ENCODE measurements at regions not wholly inside any gene's neighbourhood (a gene's known extent, or its start where the extent isn't known, plus 50 kb on each side); places are given as distances from the start of the nearest gene placed in this dataset.

DNA sequence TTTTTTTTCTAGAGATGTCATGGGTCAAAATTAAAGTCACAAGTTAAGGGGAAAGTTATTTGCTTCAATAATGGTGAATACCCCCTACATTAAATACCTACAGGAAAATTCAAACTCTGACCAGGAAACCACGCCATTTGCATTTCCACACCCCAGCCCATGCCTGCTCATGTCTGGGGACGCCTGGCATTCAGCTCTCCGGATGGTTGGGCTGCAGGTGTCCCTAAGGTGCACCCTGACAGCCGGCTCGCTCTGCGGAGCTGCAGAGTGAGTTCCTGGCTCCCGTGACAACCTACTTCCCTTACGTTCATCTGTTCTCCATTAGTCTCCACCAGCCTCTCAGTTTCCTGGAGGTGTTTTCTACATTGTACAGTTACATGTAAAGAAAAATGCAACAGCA, 122.7 kb upstream of the RIOK3 start:
- no peaks in the 10 kb centered on the region for H3K36me3 ChIP-seq
- H3K4me3 ChIP-seq = peak overlapping the region; percentile 30
- peak; percentile 67 for ATAC-seq
- intact Hi-C loops (cut with DNase I) = no loop called here
- H3K9me3 ChIP-seq = no peaks in the 10 kb centered on the region
- peaks cover 3% of the 10 kb centered on the region for H3K4me1 ChIP-seq
- H3K27ac ChIP-seq = peak overlapping the region; percentile 67
- H3K27me3 ChIP-seq = no peaks in the 10 kb centered on the region
- TF ChIP-seq, protein P1, sequence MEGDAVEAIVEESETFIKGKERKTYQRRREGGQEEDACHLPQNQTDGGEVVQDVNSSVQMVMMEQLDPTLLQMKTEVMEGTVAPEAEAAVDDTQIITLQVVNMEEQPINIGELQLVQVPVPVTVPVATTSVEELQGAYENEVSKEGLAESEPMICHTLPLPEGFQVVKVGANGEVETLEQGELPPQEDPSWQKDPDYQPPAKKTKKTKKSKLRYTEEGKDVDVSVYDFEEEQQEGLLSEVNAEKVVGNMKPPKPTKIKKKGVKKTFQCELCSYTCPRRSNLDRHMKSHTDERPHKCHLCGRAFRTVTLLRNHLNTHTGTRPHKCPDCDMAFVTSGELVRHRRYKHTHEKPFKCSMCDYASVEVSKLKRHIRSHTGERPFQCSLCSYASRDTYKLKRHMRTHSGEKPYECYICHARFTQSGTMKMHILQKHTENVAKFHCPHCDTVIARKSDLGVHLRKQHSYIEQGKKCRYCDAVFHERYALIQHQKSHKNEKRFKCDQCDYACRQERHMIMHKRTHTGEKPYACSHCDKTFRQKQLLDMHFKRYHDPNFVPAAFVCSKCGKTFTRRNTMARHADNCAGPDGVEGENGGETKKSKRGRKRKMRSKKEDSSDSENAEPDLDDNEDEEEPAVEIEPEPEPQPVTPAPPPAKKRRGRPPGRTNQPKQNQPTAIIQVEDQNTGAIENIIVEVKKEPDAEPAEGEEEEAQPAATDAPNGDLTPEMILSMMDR (IDR thresholded peaks at IDR 0.05) = no peak
- peak; percentile 71 for DNase-seq

DNA sequence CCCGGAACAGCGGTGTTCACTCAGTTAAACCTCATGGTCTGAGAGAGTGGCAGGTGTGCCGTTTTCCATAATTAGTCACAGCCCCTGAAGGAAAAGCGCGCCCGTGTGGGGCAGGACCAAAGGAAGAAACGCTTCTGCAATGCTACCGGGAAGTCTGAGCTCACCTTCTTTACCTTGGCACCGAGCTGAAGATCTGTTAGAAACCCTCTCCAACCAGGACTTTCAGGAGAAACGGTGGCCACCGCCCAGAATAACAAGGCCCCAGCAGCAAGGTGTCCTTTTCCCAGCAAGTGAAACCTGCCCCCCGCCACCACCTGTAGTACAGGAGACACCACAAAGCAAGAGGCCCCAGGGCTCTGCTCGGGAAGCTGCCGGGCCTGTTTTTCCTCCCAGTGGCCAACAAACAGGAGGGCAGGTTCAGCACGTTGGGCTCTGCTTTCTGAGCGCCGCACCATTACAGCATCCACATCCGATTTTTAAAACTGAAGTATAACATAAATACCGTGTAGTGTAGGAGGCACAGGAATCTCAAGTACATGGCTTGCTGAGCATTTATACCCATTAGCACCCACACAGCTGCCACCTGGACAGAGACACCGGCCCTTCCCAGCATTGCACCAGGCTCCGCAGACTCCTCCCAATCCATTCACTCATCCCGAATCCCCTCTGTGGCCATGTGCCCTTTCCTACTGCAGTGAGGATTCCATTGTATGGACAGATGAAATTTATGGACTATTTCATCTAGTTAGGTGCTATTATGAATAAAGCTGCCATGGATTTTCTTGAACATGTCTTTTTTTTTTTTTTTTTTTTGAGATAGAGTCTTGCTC, 121.8 kb upstream of the RIOK3 start:
- H3K4me1 ChIP-seq = peaks cover 4% of the 10 kb centered on the region
- ATAC-seq (peak; percentile 93), DNase-seq (peak; percentile 89)
- H3K9me3 ChIP-seq = no peaks in the 10 kb centered on the region
- H3K27ac ChIP-seq = peak overlapping the region; percentile 67
- peak overlapping the region; percentile 30 for H3K4me3 ChIP-seq
- intact Hi-C loops (cut with DNase I) = no loop called here
- TF ChIP-seq, protein P1 (IDR thresholded peaks at IDR 0.05) = no peak
- H3K27me3 ChIP-seq = no peaks in the 10 kb centered on the region
- no peaks in the 10 kb centered on the region for H3K36me3 ChIP-seq

DNA sequence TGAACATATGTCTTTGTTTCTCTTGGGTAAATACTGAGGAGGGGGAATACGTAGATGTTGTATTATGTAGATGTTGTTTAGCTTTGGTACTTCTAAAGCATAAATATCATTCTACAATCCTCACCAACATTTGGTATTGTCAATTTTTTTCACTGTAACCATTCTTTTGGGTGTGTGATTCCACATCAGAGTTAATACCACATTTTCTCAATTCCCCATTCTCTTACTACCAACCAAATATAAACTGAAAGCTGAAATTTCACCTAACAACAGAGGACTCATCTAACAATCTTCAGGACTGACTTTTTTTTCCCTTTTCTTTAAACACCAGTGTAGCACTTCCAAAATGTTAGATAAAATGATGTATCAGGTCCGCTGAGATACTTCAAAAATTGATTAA, 120.7 kb upstream of the RIOK3 start:
- Histone ChIP-seq H3K36me3 (no peaks in the 10 kb centered on the region), H3K27me3 (no peaks in the 10 kb centered on the region), H3K4me1 (peaks cover 4% of the 10 kb centered on the region), H3K4me3 (no peak overlapping the region), H3K27ac (no peak overlapping the region), H3K9me3 (no peaks in the 10 kb centered on the region)
- no peak for ATAC-seq
- no peak for DNase-seq
- intact Hi-C loops (cut with DNase I) = no loop called here
- TF ChIP-seq, protein P1 (IDR thresholded peaks at IDR 0.05) = no peak

DNA sequence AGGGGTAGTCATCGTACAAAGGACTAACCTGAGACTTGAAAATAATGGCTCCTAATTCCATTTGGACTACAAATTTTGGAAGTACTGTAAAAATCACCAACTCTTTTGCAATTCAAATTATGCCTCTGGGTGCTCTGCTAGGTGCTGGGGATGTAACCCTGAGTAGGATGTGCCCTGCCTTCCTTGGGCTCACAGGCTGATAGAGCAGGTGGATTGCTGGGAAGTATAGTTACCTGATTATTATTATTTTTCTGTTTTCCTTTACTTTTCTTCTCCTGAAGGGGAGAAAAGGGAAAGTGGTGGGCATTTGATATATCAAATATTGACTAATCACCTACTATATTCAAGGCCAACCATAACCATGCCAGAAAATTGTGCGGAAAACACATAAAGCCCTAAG, 119.3 kb upstream of the RIOK3 start:
- DNase-seq (no peak), ATAC-seq (no peak)
- TF ChIP-seq, protein P1 (IDR thresholded peaks at IDR 0.05) = no peak
- Histone ChIP-seq H3K27ac (no peak overlapping the region), H3K4me3 (no peak overlapping the region), H3K9me3 (no peaks in the 10 kb centered on the region), H3K4me1 (peaks cover 4% of the 10 kb centered on the region), H3K36me3 (no peaks in the 10 kb centered on the region), H3K27me3 (no peaks in the 10 kb centered on the region)
- intact Hi-C loops (cut with DNase I) = no loop called here

DNA sequence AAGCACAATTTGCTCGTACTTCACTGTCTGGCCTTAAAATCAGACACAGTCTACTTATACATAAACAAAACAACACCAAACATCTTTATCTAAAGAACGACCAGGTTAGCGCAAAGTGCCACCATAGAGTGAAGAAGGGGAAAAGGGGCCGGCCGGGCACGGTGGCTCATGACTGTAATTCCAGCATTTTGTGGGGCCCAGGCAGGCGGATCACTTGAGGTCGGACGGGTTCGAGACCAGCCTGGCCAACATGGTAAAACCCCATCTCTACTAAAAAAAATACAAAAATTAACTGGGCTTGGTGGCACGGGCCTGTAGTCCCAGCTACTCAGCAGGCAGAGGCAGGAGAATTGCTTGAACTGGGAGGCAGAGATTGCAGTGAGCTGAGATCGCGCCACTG, 118.5 kb upstream of the RIOK3 start:
- Histone ChIP-seq H3K27ac (no peak overlapping the region), H3K9me3 (no peaks in the 10 kb centered on the region), H3K36me3 (no peaks in the 10 kb centered on the region), H3K4me3 (no peak overlapping the region), H3K4me1 (peaks cover 4% of the 10 kb centered on the region), H3K27me3 (no peaks in the 10 kb centered on the region)
- intact Hi-C loops (cut with DNase I) = no loop called here
- TF ChIP-seq, protein P1 (IDR thresholded peaks at IDR 0.05) = no peak
- DNase-seq (no peak), ATAC-seq (no peak)

Data from upper lobe of right lung (tissue), 1 donor.